Left hindlimb (tissue), 1 donor: ENCODE measurements at regions not wholly inside any gene's neighbourhood (a gene's known extent, or its start where the extent isn't known, plus 50 kb on each side); places are given as distances from the start of the nearest gene placed in this dataset.

Source experiments
- DNase-seq: peaks from one replicate; pipeline ENCODE4 v3.0.0-alpha.2; 2018

DNA sequence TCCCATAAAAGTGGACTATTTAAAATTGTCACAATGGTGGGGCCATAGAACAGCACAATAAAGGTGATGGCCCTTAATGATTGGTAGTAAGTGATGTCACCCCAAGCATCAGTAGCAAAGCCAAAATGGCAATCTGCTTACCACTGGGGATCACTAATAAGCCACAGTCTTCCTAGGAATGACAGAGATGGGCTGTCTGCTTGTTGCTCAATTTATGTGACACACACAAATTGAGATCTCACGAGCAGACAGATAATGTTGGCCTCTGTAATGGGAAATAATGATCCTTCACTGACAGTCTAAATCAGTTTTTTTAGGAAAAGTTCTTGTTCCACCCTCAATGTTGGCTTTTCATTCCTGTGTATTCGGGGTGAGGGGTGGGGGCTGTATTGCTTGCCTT is 515.1 kb downstream of the BRD1 start:
- no peak for DNase-seq

GRCh38 chr22:49310354-49310753 is 517.3 kb downstream of the BRD1 start:
- no peak for DNase-seq

DNA sequence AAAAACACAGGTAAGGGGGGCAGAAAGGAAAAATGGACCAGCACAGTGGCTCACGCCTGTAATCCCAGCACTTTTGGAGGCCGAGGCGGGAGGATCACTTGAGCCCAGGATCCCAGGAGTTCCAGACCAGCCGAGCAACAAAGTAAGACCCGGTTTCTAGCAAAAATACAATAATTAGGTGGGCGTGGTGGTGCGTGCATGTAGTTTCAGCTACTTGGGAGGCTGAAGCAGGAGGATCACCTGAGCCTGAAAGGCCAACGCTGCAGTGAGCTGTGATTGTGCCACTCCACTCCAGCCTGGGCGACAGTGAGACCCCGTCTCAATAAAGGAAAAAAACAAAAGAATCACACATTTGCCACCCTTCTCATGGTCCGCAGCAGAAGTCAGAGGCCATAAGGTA is 519.4 kb downstream of the BRD1 start:
- DNase-seq: no peak

GRCh38 chr22:49307870-49308269 is 519.8 kb downstream of the BRD1 start:
- no peak for DNase-seq

DNA sequence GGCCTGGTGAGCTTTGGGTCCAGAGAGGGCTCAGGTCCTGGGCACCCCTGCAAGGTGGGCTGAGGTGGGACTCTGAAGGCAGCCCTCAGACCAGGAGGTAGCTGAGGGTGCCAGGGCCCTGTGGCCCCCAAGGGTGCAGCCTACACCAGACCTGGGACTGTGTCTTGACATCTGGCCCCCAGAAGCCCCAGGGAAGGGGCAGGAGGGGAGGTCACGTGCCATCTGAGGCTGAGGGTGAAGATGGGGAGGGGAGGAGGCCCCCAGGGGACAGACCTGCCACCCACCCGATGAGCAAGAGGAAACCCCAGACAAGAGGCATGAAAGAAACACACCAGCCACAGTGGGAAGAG is 520.2 kb downstream of the BRD1 start:
- no peak for DNase-seq

DNA sequence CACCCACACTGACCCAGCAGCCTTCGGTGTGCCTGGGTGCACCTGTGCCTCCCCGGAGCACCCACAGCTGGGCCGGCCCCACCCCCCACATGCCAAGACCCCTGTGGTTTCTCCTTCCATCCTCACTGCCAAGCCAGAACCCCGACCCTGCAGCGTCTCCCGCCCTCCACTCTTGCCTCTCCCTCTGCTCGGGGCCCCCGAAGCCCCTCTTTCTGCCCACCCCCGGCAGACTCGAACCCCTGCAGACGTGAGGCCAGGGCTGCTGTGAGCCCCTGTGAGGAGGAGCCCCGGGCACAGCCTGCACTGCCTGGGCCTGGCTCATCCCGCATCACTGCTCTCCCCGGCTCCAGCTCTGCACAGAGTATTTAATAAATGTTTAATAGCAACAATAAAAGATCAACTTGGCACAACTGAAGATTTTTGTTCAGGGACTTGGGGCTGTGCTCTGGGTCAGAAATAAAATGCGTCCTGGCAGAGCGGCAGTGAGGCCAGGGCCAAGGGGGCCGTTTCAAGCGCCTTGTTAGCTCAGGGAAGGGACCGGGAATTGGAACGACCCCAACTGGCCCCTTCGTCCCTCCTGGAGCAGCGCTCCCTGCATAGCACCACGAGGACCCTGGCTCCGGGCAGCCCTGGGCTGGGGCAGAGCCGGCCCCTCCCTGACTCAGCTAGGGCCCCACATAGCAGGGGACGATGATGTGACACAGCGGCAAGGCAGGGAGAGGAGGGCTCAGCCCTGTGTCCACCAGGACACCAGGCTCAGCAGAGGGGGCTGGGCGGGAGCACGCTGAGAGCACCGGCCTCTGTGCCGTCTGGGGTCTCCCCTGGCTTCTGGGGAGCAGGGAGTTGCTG is 520.8 kb downstream of the BRD1 start:
- DNase-seq: no peak

- no peak for DNase-seq
Measured at GRCh38 chr22:49305966-49306631, 521.6 kb downstream of the BRD1 start.

GRCh38 chr22:49305214-49305965 is 522.3 kb downstream of the BRD1 start:
- DNase-seq: peak; percentile 76

- DNase-seq: no peak
Measured at GRCh38 chr22:49303781-49304461, 523.8 kb downstream of the BRD1 start.

DNA sequence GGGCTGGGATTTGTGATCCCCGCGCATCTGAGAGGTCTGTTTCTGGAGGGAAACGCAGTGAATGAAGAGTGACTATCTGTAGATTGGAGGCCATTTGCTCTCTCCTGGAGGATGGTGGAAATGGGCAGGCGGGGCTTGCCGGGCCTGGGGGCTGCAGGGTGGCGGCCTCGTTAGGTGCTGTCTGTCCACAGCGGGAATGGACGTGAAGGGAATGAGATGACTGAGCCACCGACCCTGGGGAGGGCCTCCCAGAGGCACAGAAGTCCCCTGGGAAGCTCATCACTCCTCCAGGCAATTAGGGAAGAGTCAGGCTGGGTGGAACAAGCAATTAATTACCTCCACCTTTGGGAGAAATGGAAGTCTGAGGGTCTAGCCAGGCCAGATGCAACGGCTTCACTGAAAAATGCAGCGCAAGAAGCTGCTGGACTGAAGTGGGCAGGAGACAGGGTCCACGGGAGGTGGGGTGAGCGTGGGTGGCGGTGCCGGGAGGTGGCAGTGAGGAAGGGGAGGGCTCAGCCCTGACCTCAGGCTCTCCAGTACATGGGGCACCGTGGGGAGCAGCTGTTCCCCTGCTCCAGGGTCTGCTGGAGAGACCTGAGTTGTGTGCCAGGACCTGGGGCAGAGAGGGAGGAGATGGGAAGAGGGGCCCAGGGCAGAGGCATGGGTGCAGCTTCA is 524.5 kb downstream of the BRD1 start:
- DNase-seq: no peak

GRCh38 chr22:49302530-49302929 is 525.1 kb downstream of the BRD1 start:
- no peak for DNase-seq

GRCh38 chr22:49302150-49302460 is 525.6 kb downstream of the BRD1 start:
- no peak for DNase-seq

- no peak for DNase-seq
Measured at GRCh38 chr22:49301398-49302149, 526.1 kb downstream of the BRD1 start.

GRCh38 chr22:49300951-49301397 is 526.7 kb downstream of the BRD1 start:
- no peak for DNase-seq

DNA sequence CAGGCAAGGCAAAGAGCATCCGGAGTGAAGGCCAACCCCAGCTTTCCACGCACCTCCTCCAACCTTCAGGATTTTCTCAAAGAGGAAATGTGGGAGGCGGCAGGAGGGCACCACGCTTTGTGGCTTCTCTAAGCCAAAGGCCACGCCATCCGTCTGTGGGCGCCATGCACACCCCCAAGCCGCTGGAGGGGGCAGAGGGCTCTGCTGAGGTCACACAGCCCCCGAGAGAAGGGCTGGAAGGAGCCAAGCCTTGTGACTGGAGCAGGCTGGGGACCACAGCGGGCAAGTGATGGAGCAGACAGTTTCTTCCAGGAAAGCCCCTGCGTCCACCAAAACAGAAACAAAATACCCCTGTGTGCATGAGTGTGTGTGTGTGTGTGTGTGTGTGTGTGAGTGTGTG is 527.4 kb downstream of the BRD1 start:
- DNase-seq: no peak

DNA sequence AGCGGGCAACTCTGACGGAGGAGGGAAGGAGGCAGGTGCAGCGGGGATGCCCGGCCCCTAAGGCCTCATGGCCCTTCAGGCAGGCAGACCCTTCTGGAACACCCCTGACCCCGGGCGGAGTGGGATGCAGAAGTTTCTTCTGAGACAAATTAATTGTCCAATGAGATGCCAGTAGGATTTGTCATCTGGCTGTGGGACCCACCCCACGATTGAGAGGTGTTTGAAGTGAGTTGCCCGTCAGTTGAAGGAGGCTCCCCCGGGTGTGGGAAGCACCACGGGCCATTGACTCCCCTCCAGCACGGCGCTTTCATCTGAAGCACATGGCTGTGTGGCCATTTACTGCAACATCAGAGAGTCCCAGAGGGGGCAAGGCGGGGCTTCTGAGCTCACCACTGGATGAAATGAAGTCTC is 527.8 kb downstream of the BRD1 start:
- DNase-seq: no peak

- DNase-seq: no peak
Measured at GRCh38 chr22:49298834-49299750, 528.6 kb downstream of the BRD1 start.

- DNase-seq: no peak
Measured at GRCh38 chr22:49297871-49298721, 529.6 kb downstream of the BRD1 start.

DNA sequence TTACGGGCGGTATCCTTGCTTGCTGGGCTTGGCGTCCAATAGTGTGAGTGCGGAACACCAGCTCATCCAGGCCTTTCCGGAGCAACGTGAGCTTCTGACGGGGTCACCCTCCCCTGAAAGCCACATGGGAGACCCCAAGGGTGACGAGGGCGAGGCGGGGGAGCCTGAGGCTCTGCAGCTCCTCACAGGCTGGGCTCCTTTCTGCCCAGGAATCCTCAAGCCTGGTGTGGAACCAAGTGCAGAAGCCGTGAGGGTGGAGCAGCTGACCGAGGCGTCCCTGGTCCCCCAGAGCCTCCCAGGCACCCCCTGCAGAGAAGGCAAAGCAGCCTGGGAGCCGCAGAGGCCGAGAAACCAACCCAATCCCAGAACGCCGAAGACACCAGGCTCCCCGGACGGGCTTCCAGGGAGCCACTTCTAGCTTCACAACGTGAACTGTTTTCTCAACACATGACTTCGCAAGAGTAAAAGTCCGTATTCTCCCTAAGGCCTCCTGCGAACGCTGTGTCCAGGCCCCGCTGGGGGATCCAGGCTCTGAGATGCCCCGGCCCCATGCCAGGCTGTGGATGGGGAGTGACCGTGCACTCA is 530.3 kb downstream of the BRD1 start:
- DNase-seq: no peak
